Endodermal cell (in vitro differentiated cells): ENCODE measurements at regions not wholly inside any gene's neighbourhood (a gene's known extent, or its start where the extent isn't known, plus 50 kb on each side); places are given as distances from the start of the nearest gene placed in this dataset.

Experiments
- DNase-seq: peaks from one replicate; pipeline ENCODE4 v3.0.0-alpha.2; 2017
- H3K27ac ChIP-seq: 2 replicates; pipeline ENCODE4 v1.5.1; 2013; ENCODE audit warnings: mild to moderate bottlenecking, low read depth, low read length, moderate library complexity
- H3K27me3 ChIP-seq: 2 replicates; pipeline ENCODE4 v1.6.1; 2013; ENCODE audit warnings: mild to moderate bottlenecking, low read length, moderate library complexity; ENCODE audit not compliant: insufficient read depth, control insufficient read depth, poor library complexity, severe bottlenecking
- H3K36me3 ChIP-seq: 2 replicates; pipeline ENCODE4 v1.7.0; 2013; ENCODE audit warnings: mild to moderate bottlenecking, low read length, moderate library complexity; ENCODE audit not compliant: control insufficient read depth, insufficient read depth
- H3K4me1 ChIP-seq: one replicate; pipeline ENCODE4 v1.7.0; 2013; ENCODE audit warnings: low read length; ENCODE audit not compliant: control insufficient read depth, insufficient read depth
- H3K4me3 ChIP-seq: 2 replicates; pipeline ENCODE4 v1.5.1; 2013; ENCODE audit warnings: mild to moderate bottlenecking, low read length, moderate library complexity
- H3K9ac ChIP-seq: 2 replicates; pipeline ENCODE4 v1.6.1; 2013; ENCODE audit warnings: mild to moderate bottlenecking, low read length, moderate library complexity; ENCODE audit not compliant: poor library complexity, severe bottlenecking; ENCODE audit errors: extremely low read depth
- H3K9me3 ChIP-seq: 2 replicates; pipeline ENCODE4 v1.6.1; 2013; ENCODE audit warnings: mild to moderate bottlenecking, low read length, moderate library complexity; ENCODE audit not compliant: control insufficient read depth
- H3K27ac Mint-ChIP-seq: 2 replicates; pipeline ENCODE4 v1.8.0; 2020; ENCODE audit warnings: mixed read lengths
- H3K27me3 Mint-ChIP-seq: 2 replicates; pipeline ENCODE4 v1.8.0; 2021; ENCODE audit warnings: mild to moderate bottlenecking, mixed read lengths; ENCODE audit not compliant: insufficient read depth
- H3K36me3 Mint-ChIP-seq: 2 replicates; pipeline ENCODE4 v1.8.0; 2020; ENCODE audit warnings: low read depth, mixed read lengths
- H3K4me1 Mint-ChIP-seq: 2 replicates; pipeline ENCODE4 v1.8.0; 2020; ENCODE audit warnings: mixed read lengths
- H3K4me3 Mint-ChIP-seq: 2 replicates; pipeline ENCODE4 v1.8.0; 2020; ENCODE audit warnings: mild to moderate bottlenecking, moderate library complexity, mixed read lengths
- H3K9me3 Mint-ChIP-seq: 2 replicates; pipeline ENCODE4 v1.8.0; 2020; ENCODE audit warnings: mild to moderate bottlenecking, mixed read lengths
- CTCF ChIP-seq: fragments of 200-600 bp; sonication (generic); conservative IDR thresholded peaks from 2 replicates; pipeline ENCODE4 v1.5.0; 2021; ENCODE audit warnings: antibody characterized with exemption, mild to moderate bottlenecking
- WGBS, 2 experiments: methylation state at CpG; one replicate each; pipeline versions ENCODE4 v1.1.5 to v1.1.7; 2013; ENCODE audit warnings: missing lambda C conversion rate in 2 of 2, mixed read lengths in 1 of 2; ENCODE audit not compliant: insufficient coverage in 1 of 2, insufficient read length in 1 of 2; 5-methylcytosine and 5-hydroxymethylcytosine counted together

GRCh38 chr17:6244253-6244652 lies 174.1 kb downstream of the WSCD1 start:
- Histone ChIP-seq H3K27ac (no peak overlapping the region), H3K4me1 (peaks cover 9% of the 10 kb centered on the region), H3K27me3 (no peaks in the 10 kb centered on the region), H3K9ac (no peak overlapping the region), H3K4me3 (no peak overlapping the region), H3K36me3 (no peaks in the 10 kb centered on the region), H3K9me3 (no peaks in the 10 kb centered on the region)
- Mint-ChIP-seq H3K27me3 (peaks cover 17% of the 10 kb centered on the region), H3K36me3 (no peaks in the 10 kb centered on the region), H3K4me1 (peaks cover 31% of the 10 kb centered on the region), H3K9me3 (no peaks in the 10 kb centered on the region), H3K4me3 (no peak overlapping the region), H3K27ac (no peak overlapping the region)
- WGBS, 2 experiments: 79 to 85% methylated on average over 5 of the region's 5 CpGs
- DNase-seq: peak; percentile 44
- TF ChIP-seq CTCF: no peak

- Mint-ChIP-seq H3K27me3 (peaks cover 25% of the 10 kb centered on the region), H3K9me3 (no peaks in the 10 kb centered on the region), H3K27ac (no peak overlapping the region), H3K36me3 (no peaks in the 10 kb centered on the region), H3K4me3 (no peak overlapping the region), H3K4me1 (peaks cover 30% of the 10 kb centered on the region)
- Histone ChIP-seq H3K27ac (no peak overlapping the region), H3K9me3 (no peaks in the 10 kb centered on the region), H3K4me1 (peaks cover 9% of the 10 kb centered on the region), H3K4me3 (no peak overlapping the region), H3K27me3 (peaks cover 5% of the 10 kb centered on the region), H3K9ac (no peak overlapping the region), H3K36me3 (no peaks in the 10 kb centered on the region)
- TF ChIP-seq CTCF: no peak
- DNase-seq: peak; percentile 50
Measured at GRCh38 chr17:6243186-6243585, 173.0 kb downstream of the WSCD1 start.

GRCh38 chr17:6241996-6242395 lies 171.8 kb downstream of the WSCD1 start:
- no peak for TF ChIP-seq CTCF
- DNase-seq: no peak
- H3K4me1 ChIP-seq: peaks cover 9% of the 10 kb centered on the region
- Mint-ChIP-seq H3K4me1 (peaks cover 29% of the 10 kb centered on the region), H3K27ac (no peak overlapping the region), H3K9me3 (no peaks in the 10 kb centered on the region), H3K27me3 (peaks cover 27% of the 10 kb centered on the region), H3K36me3 (no peaks in the 10 kb centered on the region), H3K4me3 (no peak overlapping the region)
- H3K4me3 ChIP-seq: no peak overlapping the region
- no peaks in the 10 kb centered on the region for H3K9me3 ChIP-seq
- H3K36me3 ChIP-seq: no peaks in the 10 kb centered on the region
- H3K9ac ChIP-seq: no peak overlapping the region
- WGBS, 2 experiments: 83 to 85% methylated on average over 1 to 4 of the region's 4 CpGs
- H3K27me3 ChIP-seq: peaks cover 6% of the 10 kb centered on the region
- H3K27ac ChIP-seq: no peak overlapping the region
